Natural killer cell treated with Interleukin-12 subunit alpha and Interleukin-12 subunit beta and Interleukin-15 and Interleukin-18, amount 100 ng/mL, for 72 hours (primary cell): ENCODE measurements at regions not wholly inside any gene's neighbourhood (a gene's known extent, or its start where the extent isn't known, plus 50 kb on each side); places are given as distances from the start of the nearest gene placed in this dataset.

ENCODE experiments used
- ATAC-seq, 2 donors: fragments of 150-1000 bp; cut with Tn5 transposase in 1 of 2; sonication (Bioruptor Pico), chemical (Tn5 transposase) in 1 of 2; 2 replicates each; pipeline ENCODE4 v1.10.0; 2021
- DNase-seq: peaks from one replicate; pipeline ENCODE4 v3.0.0; 2022; ENCODE audit warnings: low spot score
- H3K27ac Mint-ChIP-seq, 2 donors: 1 replicate in 1 of 2; 2 replicates in 1 of 2; pipeline ENCODE4 v1.8.0; 2022; ENCODE audit warnings: mixed read lengths in 2 of 2, mild to moderate bottlenecking in 1 of 2, moderate library complexity in 1 of 2
- H3K27me3 Mint-ChIP-seq, 2 donors: 1 replicate in 1 of 2; 2 replicates in 1 of 2; pipeline ENCODE4 v1.8.0; 2022; ENCODE audit warnings: mixed read lengths in 2 of 2
- H3K36me3 Mint-ChIP-seq: one replicate; pipeline ENCODE4 v1.8.0; 2022; ENCODE audit warnings: mixed read lengths
- H3K4me1 Mint-ChIP-seq, 2 donors: 1 replicate in 1 of 2; 2 replicates in 1 of 2; pipeline ENCODE4 v1.8.0; 2022; ENCODE audit warnings: low read depth in 2 of 2, mixed read lengths in 2 of 2, mild to moderate bottlenecking in 1 of 2
- H3K4me3 Mint-ChIP-seq: one replicate; pipeline ENCODE4 v1.8.0; 2022; ENCODE audit warnings: mixed read lengths
- H3K9me3 Mint-ChIP-seq: 2 replicates; pipeline ENCODE4 v1.8.0; 2022; ENCODE audit warnings: mixed read lengths

DNA sequence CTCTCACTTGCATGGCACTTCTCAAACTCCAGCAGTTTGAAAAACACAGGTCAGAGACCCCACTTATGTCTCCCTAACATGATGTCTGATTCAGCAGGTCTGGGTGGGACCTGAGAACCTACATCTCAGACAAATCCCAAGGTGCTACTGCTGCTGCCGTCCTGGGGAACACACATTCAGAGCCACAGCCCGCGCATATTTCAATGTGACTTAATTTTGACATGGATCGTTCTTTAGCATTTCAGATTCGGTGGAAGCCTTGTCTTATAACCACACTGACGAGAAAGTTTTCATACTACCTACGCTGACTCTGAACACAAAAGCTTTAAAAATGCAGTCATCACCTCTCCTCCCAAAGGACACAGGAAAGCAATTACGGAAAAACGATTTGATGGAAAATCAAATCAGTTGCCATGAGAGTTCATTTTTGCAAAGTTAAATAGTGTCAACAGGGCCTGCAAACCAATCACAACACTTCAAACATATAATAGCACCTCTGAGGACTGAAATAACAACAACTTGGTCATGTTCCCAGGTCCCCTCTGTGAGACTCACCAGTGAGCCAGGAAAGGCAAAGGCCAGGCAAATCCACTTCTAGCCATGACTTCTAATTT is 132.6 kb downstream of the SHANK2 start:
- ATAC-seq (no peak), DNase-seq (no peak)
- no peak overlapping the region for H3K27ac Mint-ChIP-seq
- H3K36me3 Mint-ChIP-seq, result no peaks in the 10 kb centered on the region
- no peak overlapping the region for H3K4me3 Mint-ChIP-seq
- no peaks in the 10 kb centered on the region for H3K4me1 Mint-ChIP-seq
- peaks cover 8 to 18% of the 10 kb centered on the region in 2 donors for H3K27me3 Mint-ChIP-seq
- H3K9me3 Mint-ChIP-seq, result peaks cover 5% of the 10 kb centered on the region

DNA sequence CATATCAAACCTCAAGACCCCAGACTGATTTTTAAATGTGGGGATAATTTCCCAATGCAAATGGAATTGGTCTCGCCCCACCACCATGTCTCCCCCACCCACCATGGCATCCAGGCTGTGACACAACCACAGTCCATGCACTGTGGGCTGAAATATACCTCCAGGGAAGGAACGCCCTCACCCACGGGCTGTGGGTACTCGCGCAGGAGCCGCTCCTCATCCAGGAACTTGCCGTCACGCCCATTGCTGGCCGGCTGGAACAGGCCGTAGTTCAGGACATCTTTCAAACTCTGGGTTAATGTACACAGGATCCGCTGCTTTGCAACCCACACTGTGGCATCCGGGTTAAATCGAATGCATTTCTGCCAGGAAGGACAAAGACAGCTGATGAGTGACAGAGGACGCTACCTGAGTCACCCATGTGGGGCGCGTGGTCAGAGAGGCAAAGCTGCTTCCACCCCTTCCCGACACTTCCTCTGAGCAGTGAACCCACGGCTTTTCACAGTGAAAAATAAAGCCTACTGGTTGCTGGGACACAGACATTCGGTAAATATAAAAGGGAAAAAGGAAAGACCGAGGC is 133.6 kb downstream of the SHANK2 start:
- Mint-ChIP-seq H3K36me3 (no peaks in the 10 kb centered on the region), H3K27ac (no peak overlapping the region), H3K27me3 (peaks cover 8 to 18% of the 10 kb centered on the region in 2 donors), H3K4me1 (no peaks in the 10 kb centered on the region), H3K9me3 (peaks cover under 1% of the 10 kb centered on the region), H3K4me3 (no peak overlapping the region)
- ATAC-seq (no peak), DNase-seq (no peak)

DNA sequence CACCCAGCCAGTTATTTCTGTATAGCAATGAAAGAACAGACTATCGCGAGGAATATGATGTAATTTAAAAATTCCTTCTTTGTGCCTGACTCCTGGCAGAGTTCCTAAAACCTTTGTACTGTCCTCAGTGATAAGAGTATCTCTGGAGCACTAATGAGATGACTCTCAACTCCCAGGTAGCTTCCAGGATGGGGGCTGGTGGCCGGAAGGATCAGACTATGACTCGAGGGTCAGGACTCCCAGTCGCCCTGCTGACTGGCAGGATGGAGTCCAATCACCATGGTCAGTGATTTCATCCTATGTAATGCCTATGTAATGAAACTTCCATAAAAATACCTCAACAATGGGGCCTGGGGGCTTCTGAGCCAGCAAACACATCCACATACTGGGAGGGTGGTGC is 135.1 kb downstream of the SHANK2 start:
- no peaks in the 10 kb centered on the region for H3K36me3 Mint-ChIP-seq

DNA sequence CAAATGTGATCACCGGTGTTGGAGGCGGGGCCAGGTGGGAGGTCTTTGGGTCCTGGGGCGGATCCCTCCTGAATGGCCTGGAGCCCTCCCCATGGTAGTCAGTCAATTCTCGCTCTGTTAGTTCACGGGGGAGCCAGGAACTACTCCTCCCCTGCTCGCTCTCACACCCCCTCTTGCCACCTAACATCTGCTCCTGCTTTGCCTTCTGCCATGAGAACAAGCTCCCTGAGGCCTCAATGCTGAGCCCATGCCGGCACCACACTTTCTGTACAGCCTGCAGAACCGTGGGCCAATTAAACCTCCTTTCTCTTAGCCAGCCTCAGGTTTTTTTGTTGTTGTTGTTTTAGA is 135.7 kb downstream of the SHANK2 start:
- Mint-ChIP-seq H3K9me3 (no peaks in the 10 kb centered on the region), H3K4me1 (peaks cover 0 to 2% of the 10 kb centered on the region in 2 donors), H3K36me3 (no peaks in the 10 kb centered on the region), H3K27me3 (peaks cover 14 to 26% of the 10 kb centered on the region in 2 donors), H3K4me3 (no peak overlapping the region), H3K27ac (no peak overlapping the region)
- DNase-seq (no peak), ATAC-seq (peak; percentile 4 to 25)

More for the DNA sequence above, 135.1 kb downstream of the SHANK2 start:
- H3K4me1 Mint-ChIP-seq, result peaks cover 0 to 2% of the 10 kb centered on the region in 2 donors
- ATAC-seq, result no peak
- H3K27me3 Mint-ChIP-seq, result peaks cover 14 to 24% of the 10 kb centered on the region in 2 donors
- H3K27ac Mint-ChIP-seq, result no peak overlapping the region
- no peaks in the 10 kb centered on the region for H3K9me3 Mint-ChIP-seq
- H3K4me3 Mint-ChIP-seq, result no peak overlapping the region
- no peak for DNase-seq

DNA sequence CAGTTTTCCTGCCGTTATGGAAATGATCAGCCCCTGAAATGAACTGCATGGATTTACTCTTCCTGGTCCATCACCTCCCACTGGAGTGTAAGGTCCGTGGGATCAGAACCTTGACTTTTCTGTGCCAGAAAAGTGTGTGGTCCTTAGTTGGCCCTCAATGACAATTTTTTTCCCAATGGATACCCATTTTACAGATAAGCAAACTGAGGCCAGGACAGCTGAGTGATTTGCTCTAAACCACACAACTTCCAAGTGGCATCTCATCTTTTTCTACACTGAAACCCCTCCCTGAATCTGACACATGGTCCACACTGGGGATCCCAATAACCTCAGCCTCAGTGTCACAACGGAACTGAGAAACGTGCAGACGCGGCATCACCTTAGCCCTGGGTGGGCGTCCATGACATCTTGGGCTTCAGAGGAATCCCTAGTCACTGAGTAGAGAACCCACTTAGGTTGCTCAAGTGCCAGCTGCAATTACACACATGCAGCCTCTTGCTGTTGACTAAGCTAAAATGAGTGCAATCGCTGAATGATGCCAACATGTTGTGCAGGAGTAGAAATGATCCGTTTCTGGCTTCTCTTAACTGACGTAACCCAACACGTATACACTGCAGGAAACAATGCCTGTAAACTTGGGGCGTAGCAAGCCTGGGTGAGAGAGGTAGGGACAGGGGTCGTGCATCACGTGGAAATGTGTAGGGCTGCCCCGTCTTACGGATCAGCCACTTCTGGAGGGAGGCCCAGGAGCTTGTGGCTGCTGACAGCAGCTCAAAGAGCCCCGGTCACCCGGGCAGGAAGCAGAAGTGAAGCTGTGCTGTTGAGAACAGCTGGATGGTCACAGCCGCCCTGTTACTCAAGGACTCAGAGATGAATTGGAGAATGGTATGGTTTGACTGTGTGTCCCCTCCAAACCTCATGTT is 136.3 kb downstream of the SHANK2 start:
- no peak overlapping the region for H3K4me3 Mint-ChIP-seq
- peaks cover 14 to 31% of the 10 kb centered on the region in 2 donors for H3K27me3 Mint-ChIP-seq
- peaks cover 0 to 2% of the 10 kb centered on the region in 2 donors for H3K4me1 Mint-ChIP-seq
- DNase-seq (no peak), ATAC-seq (peak; percentile 21 to 26)
- no peaks in the 10 kb centered on the region for H3K36me3 Mint-ChIP-seq
- no peak overlapping the region for H3K27ac Mint-ChIP-seq
- no peaks in the 10 kb centered on the region for H3K9me3 Mint-ChIP-seq

DNA sequence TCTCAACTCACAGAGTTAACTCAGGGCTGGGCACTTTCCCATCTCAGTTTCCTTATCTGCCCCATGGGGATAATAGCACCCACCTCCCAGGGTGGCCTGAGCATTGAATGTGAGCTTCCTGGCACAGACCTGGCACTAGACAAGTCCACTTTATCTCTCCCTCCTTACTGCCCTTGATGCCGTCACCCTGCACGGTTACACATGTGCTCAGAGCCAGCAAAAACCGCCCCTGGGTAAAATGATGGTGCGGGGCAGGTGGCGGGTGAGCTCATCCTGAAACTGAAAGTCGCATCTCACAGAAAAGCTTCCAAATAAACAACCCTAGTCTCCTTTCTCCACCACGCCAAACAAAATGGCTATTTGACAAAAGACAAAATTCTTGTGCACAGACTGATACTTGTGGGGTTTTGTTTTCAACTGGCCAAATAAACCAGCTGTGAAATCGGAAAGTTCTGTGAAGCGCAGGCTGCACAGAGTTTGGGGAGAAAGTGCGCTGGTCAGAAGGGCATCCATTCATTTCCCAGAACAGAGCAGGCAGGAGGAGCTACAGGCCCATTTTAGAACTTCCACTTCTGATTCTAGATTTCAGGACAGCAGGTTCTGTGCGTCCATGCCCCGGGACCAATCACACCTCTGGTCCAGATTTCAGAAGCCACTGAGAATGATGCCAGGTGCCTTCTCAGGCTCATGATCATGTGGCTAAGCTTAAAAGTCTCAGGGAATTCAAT is 138.1 kb downstream of the SHANK2 start:
- peaks cover 12 to 26% of the 10 kb centered on the region in 2 donors for H3K27me3 Mint-ChIP-seq
- H3K4me1 Mint-ChIP-seq, result peaks cover 0 to 2% of the 10 kb centered on the region in 2 donors
- H3K9me3 Mint-ChIP-seq, result no peaks in the 10 kb centered on the region
- no peak overlapping the region for H3K4me3 Mint-ChIP-seq
- no peak for DNase-seq
- no peak for ATAC-seq
- H3K27ac Mint-ChIP-seq, result no peak overlapping the region
- H3K36me3 Mint-ChIP-seq, result no peaks in the 10 kb centered on the region

DNA sequence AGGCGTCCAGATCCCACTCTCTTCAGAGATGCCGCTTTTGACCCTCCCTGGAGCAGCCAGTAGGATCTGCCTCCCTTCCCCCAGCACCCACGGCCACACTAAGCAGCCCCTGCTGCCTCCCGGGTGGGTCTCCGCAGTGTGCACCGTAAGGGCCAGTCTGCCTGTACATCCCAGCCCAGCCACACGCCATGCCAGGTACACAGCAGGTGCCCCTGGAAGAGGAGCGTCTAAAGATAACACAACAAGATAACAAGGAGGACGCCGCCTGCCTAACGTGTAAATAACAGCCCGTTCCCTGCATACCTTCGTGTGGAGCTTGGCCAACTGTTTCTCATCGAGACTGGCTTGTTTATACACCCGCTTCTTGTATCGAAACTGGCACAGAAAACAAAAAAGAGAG is 139.4 kb downstream of the SHANK2 start:
- Mint-ChIP-seq H3K36me3 (no peaks in the 10 kb centered on the region), H3K4me3 (no peak overlapping the region), H3K27ac (no peak overlapping the region), H3K9me3 (no peaks in the 10 kb centered on the region), H3K4me1 (peaks cover 0 to 2% of the 10 kb centered on the region in 2 donors), H3K27me3 (peaks cover 12 to 23% of the 10 kb centered on the region in 2 donors)
- ATAC-seq (no peak), DNase-seq (no peak)

DNA sequence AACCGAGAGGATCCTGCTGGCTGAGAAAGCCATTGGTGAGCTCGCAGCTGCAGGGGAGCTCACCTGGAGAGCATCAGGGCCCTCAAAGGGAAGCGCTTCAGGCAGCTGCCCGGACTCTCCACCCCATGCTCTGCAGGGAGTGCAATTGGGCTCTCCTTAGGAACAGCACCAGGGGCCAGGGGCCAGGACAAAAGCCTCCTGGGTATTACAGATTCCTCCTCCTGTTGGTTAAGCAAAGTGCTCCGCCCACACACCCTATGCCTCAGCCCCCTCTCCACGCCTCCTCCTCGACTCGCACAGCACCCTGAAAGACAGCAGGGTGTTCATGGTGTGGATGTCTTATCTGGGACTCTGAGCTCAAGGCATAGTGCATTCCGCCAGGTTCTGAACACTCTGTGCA is 139.9 kb downstream of the SHANK2 start:
- Mint-ChIP-seq H3K36me3 (no peaks in the 10 kb centered on the region), H3K4me1 (peaks cover 0 to 2% of the 10 kb centered on the region in 2 donors), H3K27ac (no peak overlapping the region), H3K27me3 (peaks cover 12 to 20% of the 10 kb centered on the region in 2 donors), H3K4me3 (no peak overlapping the region), H3K9me3 (no peaks in the 10 kb centered on the region)
- DNase-seq (no peak), ATAC-seq (no peak)

DNA sequence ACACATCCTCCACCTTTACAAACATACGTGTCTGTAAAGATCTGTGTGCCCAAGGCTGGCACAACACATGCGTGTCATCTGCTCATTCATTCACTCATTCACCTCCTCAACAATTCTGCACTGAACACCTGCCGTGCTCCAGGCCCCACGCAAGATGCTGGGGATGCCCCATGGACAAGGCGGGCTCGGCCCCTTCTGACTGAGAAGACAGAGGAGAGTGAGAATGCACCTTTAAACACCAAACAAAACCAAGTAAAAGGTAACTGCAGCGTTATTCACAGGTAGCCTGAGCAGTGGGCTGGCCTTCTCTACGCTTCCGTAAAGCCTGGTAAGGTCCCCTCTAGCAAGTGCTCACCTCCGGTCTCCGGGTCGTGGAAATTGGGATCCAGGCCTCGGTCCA is 142.8 kb downstream of the SHANK2 start:
- no peak for DNase-seq
- ATAC-seq, result no peak
- peaks cover 7 to 20% of the 10 kb centered on the region in 2 donors for H3K27me3 Mint-ChIP-seq

DNA sequence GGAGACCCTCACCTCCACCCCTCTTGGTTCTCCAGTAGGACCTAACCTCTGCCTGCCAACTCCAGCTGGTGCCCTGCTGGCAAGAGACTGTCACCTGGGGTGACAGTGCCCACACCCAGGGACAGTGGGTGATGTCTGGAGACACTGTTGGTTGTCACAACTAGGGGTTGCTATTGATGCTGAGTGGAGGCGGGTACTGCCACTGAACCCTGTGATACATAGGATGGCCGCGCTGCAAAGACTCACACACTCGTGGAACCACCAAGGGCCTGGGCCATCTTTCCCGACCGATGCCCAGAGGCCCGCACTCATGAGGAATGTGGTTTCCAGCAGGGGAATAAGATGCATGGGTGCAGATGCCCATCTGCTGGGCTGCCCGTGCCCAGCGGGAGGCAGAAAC is 143.2 kb downstream of the SHANK2 start:
- no peak for ATAC-seq
- Mint-ChIP-seq H3K27ac (no peak overlapping the region), H3K4me1 (peaks cover 0 to 2% of the 10 kb centered on the region in 2 donors), H3K27me3 (peaks cover 7 to 16% of the 10 kb centered on the region in 2 donors), H3K4me3 (no peak overlapping the region), H3K9me3 (no peaks in the 10 kb centered on the region), H3K36me3 (no peaks in the 10 kb centered on the region)
- DNase-seq, result no peak

More for the DNA sequence above, 142.8 kb downstream of the SHANK2 start:
- no peaks in the 10 kb centered on the region for H3K36me3 Mint-ChIP-seq
- H3K4me1 Mint-ChIP-seq, result peaks cover 0 to 2% of the 10 kb centered on the region in 2 donors
- no peak overlapping the region for H3K4me3 Mint-ChIP-seq
- H3K9me3 Mint-ChIP-seq, result no peaks in the 10 kb centered on the region
- no peak overlapping the region for H3K27ac Mint-ChIP-seq

DNA sequence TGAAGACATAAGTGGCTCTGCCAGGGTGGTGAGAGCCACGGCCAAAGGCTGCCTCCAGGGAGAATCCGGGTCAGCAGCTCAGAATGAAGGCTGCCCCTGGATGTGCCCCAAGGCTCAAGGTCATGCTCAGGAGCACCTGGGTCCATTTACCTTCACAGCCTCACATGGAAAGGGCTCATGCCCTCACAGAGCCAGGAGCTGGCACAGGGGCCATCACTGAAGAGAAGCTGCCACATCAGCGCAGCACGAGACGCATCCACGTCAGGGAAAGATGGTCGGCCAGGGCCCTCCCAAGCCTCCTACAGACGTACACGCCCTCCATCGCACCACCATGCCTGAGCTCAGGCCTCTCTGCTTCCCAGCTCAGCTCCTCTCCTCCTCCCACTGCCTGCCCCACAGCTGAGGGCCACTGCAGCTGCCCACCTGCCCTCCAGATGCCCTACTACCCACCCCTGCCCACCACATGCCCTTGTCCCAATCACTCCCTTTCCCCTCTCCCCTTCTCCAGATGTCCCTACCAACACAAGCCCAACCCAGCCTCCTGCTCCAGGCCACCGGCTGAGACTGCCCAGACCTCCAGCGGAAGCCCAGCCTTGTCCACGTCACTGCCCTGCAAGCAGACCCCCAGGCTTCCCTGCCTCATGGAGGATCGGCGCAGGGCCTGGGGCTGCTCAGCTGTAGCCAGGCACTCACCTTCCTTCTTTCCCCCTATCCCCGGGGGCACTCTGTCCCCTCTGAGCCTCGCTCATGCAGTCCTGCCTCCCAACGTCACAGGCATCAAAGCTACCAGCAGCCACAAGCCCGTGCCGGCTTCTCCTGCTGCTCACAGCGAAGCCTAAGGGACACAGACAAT is 144.1 kb downstream of the SHANK2 start:
- Mint-ChIP-seq H3K36me3 (no peaks in the 10 kb centered on the region), H3K4me3 (no peak overlapping the region)
- DNase-seq, result no peak

DNA sequence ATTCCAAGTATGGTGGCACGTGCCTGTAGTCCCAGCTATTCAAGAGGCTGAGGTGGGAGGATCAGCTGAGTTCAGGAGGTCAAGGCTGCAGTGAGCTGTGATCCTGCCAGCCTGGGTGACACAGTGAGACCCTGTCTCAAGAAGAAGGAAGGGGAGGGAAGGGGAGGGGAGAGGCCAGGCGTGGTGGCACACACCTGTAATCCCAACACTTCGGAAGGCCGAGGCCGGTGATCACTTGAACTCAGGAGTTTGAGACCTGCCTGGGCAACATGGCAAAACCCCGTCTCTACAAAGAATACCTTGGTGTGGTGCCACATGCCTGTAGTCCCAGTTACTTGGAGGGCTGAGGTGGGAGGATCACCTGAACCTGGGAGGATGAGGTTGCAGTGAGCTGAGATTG is 145.7 kb downstream of the SHANK2 start:
- Mint-ChIP-seq H3K27ac (no peak overlapping the region), H3K27me3 (peaks cover 4 to 5% of the 10 kb centered on the region in 2 donors)
- ATAC-seq, result no peak

More for the DNA sequence above, 144.1 kb downstream of the SHANK2 start:
- Mint-ChIP-seq H3K4me1 (peaks cover 0 to 2% of the 10 kb centered on the region in 2 donors), H3K27ac (no peak overlapping the region), H3K27me3 (peaks cover 11 to 14% of the 10 kb centered on the region in 2 donors), H3K9me3 (no peaks in the 10 kb centered on the region)
- peak in 1 of 2 donors; percentile 11 for ATAC-seq

DNA sequence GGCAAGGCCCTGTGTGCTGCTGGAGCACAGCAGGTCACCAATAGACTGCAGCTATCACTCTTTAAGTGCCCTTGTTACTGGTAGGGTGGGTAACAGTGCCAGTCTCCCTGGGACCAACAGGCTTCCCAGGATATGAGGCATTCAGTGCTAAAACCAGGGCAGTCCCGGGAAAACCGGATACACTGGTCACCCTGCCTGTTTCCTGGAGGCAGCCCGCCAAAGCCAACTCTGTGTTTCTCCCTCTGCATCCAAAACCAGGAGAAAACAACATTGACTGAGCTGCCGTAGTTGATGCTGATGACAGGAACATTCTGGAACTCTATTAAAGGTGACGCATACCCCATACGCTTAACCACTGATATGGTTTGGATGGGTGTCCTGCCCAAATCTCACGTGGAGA is 149.1 kb downstream of the SHANK2 start:
- Mint-ChIP-seq H3K4me1 (no peaks in the 10 kb centered on the region), H3K27ac (no peak overlapping the region), H3K4me3 (no peak overlapping the region), H3K9me3 (no peaks in the 10 kb centered on the region), H3K27me3 (peaks cover 0 to 5% of the 10 kb centered on the region in 2 donors), H3K36me3 (no peaks in the 10 kb centered on the region)
- ATAC-seq, result no peak
- DNase-seq, result no peak

More for the DNA sequence above, 145.7 kb downstream of the SHANK2 start:
- Mint-ChIP-seq H3K4me3 (no peak overlapping the region), H3K36me3 (no peaks in the 10 kb centered on the region), H3K9me3 (no peaks in the 10 kb centered on the region), H3K4me1 (no peaks in the 10 kb centered on the region)
- no peak for DNase-seq
